ENCODE measurements at regions not wholly inside any gene's neighbourhood (a gene's known extent, or its start where the extent isn't known, plus 50 kb on each side); places are given as distances from the start of the nearest gene placed in this dataset.

DNA sequence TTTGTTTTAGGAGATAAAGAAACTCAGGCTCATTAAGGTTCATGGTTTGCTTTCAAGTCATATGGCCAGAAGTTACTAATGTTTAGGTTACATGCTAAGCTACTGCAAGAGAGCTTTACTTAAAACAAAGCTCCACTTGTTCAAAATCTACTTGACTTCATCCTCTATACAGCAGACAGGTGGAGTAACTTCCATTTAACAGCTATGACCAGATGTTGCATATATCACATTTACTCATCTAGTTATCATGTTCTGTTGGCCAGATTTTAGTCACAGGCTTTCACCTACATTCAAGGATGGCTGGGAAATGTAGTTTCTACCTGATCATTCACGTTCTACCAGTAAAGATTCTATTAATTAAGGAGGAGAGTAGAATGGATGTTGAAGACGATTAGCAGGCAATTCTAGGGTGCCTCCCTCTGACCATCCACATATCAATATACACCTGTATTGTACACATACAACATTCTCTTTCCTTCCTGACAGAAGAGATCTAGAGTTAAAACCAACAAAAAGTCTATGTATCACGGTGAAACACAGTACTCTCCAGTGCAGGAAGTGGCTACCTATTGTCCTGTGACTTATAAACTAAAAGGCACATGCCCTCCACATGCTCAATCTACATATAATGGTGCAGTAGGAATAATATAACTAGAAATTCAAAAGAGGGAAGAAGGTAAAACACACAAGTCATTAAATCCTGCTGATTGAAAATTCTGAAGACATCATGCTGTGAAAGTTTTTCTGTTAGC is 488.0 kb downstream of the MDFIC start:
- Histone ChIP-seq H3K27me3 (ENCODE audit: insufficient read depth, poor library complexity, severe bottlenecking) (no peaks in the 10 kb centered on the region), H3K27ac (replicated peaks) (peak overlapping the region; percentile 86), H3K4me3 (replicated peaks; ENCODE audit: insufficient read depth, low read length) (no peak overlapping the region)
- TF ChIP-seq POLR2AphosphoS5 (IDR thresholded peaks at IDR 0.05; ENCODE audit: low read depth) = no peak
- TF ChIP-seq, protein P1, sequence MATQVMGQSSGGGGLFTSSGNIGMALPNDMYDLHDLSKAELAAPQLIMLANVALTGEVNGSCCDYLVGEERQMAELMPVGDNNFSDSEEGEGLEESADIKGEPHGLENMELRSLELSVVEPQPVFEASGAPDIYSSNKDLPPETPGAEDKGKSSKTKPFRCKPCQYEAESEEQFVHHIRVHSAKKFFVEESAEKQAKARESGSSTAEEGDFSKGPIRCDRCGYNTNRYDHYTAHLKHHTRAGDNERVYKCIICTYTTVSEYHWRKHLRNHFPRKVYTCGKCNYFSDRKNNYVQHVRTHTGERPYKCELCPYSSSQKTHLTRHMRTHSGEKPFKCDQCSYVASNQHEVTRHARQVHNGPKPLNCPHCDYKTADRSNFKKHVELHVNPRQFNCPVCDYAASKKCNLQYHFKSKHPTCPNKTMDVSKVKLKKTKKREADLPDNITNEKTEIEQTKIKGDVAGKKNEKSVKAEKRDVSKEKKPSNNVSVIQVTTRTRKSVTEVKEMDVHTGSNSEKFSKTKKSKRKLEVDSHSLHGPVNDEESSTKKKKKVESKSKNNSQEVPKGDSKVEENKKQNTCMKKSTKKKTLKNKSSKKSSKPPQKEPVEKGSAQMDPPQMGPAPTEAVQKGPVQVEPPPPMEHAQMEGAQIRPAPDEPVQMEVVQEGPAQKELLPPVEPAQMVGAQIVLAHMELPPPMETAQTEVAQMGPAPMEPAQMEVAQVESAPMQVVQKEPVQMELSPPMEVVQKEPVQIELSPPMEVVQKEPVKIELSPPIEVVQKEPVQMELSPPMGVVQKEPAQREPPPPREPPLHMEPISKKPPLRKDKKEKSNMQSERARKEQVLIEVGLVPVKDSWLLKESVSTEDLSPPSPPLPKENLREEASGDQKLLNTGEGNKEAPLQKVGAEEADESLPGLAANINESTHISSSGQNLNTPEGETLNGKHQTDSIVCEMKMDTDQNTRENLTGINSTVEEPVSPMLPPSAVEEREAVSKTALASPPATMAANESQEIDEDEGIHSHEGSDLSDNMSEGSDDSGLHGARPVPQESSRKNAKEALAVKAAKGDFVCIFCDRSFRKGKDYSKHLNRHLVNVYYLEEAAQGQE (IDR thresholded peaks at IDR 0.05; ENCODE audit: insufficient replicate concordance, low read depth) = no peak
- TF ChIP-seq GABPA (IDR thresholded peaks at IDR 0.05; ENCODE audit: low read depth) = no peak
- TF ChIP-seq SPI1 (IDR thresholded peaks at IDR 0.05; ENCODE audit: borderline replicate concordance, low read depth) = no peak
- TF ChIP-seq, protein P2, sequence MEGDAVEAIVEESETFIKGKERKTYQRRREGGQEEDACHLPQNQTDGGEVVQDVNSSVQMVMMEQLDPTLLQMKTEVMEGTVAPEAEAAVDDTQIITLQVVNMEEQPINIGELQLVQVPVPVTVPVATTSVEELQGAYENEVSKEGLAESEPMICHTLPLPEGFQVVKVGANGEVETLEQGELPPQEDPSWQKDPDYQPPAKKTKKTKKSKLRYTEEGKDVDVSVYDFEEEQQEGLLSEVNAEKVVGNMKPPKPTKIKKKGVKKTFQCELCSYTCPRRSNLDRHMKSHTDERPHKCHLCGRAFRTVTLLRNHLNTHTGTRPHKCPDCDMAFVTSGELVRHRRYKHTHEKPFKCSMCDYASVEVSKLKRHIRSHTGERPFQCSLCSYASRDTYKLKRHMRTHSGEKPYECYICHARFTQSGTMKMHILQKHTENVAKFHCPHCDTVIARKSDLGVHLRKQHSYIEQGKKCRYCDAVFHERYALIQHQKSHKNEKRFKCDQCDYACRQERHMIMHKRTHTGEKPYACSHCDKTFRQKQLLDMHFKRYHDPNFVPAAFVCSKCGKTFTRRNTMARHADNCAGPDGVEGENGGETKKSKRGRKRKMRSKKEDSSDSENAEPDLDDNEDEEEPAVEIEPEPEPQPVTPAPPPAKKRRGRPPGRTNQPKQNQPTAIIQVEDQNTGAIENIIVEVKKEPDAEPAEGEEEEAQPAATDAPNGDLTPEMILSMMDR (IDR thresholded peaks at IDR 0.05; ENCODE audit: insufficient read depth, low read length) = no peak
- DNase-seq (ENCODE audit: low read depth in 1 of 2, low spot score in 1 of 2) = no peak

DNA sequence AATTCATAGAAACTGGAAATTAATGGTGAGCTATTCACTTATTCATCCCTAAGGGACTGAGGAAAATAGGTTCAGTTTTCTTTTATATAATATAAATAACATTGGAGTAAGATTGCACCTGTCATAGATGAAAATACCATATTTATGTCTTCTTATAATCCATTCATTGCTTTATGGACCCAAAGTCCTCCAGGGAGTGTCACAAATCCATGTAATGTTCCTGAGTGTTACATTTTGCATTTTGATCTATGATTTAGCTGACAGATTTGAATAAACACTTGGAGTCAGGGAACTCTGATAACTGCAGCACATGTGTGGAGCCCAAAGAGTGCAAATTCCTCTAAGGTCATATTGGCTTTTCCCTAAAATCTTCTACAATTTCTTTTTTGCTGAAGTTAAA is 484.3 kb downstream of the MDFIC start:
- TF ChIP-seq, protein P2 (IDR thresholded peaks at IDR 0.05; ENCODE audit: insufficient read depth, low read length) = no peak
- TF ChIP-seq SPI1 (IDR thresholded peaks at IDR 0.05; ENCODE audit: borderline replicate concordance, low read depth) (no peak), GABPA (IDR thresholded peaks at IDR 0.05; ENCODE audit: low read depth) (no peak)
- Histone ChIP-seq H3K27ac (replicated peaks) (no peak overlapping the region), H3K27me3 (ENCODE audit: insufficient read depth, poor library complexity, severe bottlenecking) (no peaks in the 10 kb centered on the region), H3K4me3 (replicated peaks; ENCODE audit: insufficient read depth, low read length) (no peak overlapping the region)
- no peak for DNase-seq (ENCODE audit: low read depth in 1 of 2, low spot score in 1 of 2)

DNA sequence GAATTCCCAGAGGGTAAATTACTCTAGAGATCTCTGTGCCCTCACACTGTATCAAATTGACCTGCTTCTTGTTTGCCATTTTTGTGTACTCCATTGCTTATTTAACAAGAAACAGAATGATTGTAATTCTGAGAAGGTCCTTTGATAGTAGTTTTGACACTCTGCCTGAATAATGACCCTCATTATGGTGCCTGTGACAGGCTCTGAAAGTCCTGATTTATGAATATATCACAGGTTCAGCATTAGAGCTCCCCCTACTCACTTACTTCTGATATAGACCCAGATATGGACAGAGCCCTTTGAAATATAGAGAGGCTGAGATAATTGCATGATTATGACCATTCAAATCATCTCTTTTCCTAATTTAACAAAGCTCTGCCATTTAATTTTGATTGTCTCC is 465.2 kb downstream of the MDFIC start:
- TF ChIP-seq GABPA (IDR thresholded peaks at IDR 0.05; ENCODE audit: low read depth) (no peak), SPI1 (IDR thresholded peaks at IDR 0.05; ENCODE audit: borderline replicate concordance, low read depth) (no peak), POLR2AphosphoS5 (IDR thresholded peaks at IDR 0.05; ENCODE audit: low read depth) (no peak)
- TF ChIP-seq, protein P1 (IDR thresholded peaks at IDR 0.05; ENCODE audit: insufficient replicate concordance, low read depth) = no peak
- TF ChIP-seq, protein P2 (IDR thresholded peaks at IDR 0.05; ENCODE audit: insufficient read depth, low read length) = no peak
- no peaks in the 10 kb centered on the region for H3K27me3 ChIP-seq (ENCODE audit: insufficient read depth, poor library complexity, severe bottlenecking)
- H3K4me3 ChIP-seq (replicated peaks; ENCODE audit: insufficient read depth, low read length) = no peak overlapping the region
- no peak overlapping the region for H3K27ac ChIP-seq (replicated peaks)
- no peak for DNase-seq (ENCODE audit: low read depth in 1 of 2, low spot score in 1 of 2)

DNA sequence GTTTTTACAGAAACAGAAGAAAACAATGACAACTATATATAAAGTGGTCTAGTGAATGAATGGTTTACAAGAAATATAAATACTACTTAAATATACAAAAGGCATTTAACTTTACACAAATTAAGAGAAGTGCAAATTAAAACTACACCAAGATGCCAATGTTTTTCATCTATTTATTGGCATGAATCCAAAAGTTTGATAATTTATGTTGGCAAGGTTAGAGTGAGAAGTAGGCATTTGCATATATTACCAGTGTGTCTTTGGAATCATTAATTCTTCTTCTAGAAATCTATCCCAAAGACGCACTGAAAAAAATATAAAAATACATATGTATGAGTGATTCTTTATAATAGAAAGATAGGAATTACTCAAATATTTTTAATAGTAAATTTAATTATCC is 457.4 kb downstream of the MDFIC start:
- DNase-seq (ENCODE audit: low read depth in 1 of 2, low spot score in 1 of 2) = no peak
- Histone ChIP-seq H3K27ac (replicated peaks) (no peak overlapping the region), H3K27me3 (ENCODE audit: insufficient read depth, poor library complexity, severe bottlenecking) (no peaks in the 10 kb centered on the region), H3K4me3 (replicated peaks; ENCODE audit: insufficient read depth, low read length) (no peak overlapping the region)
- no peak for TF ChIP-seq SPI1 (IDR thresholded peaks at IDR 0.05; ENCODE audit: borderline replicate concordance, low read depth)
- TF ChIP-seq POLR2AphosphoS5 (IDR thresholded peaks at IDR 0.05; ENCODE audit: low read depth) = no peak
- no peak for TF ChIP-seq GABPA (IDR thresholded peaks at IDR 0.05; ENCODE audit: low read depth)
- TF ChIP-seq, protein P2 (IDR thresholded peaks at IDR 0.05; ENCODE audit: insufficient read depth, low read length) = no peak
- TF ChIP-seq, protein P1 (IDR thresholded peaks at IDR 0.05; ENCODE audit: insufficient replicate concordance, low read depth) = no peak

All from HL-60 (cell line).